Testis (tissue), 2 donors: ENCODE measurements at regions not wholly inside any gene's neighbourhood (a gene's known extent, or its start where the extent isn't known, plus 50 kb on each side); places are given as distances from the start of the nearest gene placed in this dataset.

Source experiments
- POLR2A ChIP-seq: fragments of 450-650 bp; IDR thresholded peaks from one replicate; pipeline ENCODE4 v1.6.1; 2017; ENCODE audit warnings: antibody characterized with exemption, mild to moderate bottlenecking, moderate library complexity
- TF ChIP-seq, protein P1 (sequence below), 3 experiments: fragments of 450-650 bp in 2 of 3; fragments of 200-600 bp in 1 of 3; sonication (generic) in 1 of 3; IDR thresholded peaks; one replicate each; pipeline ENCODE4 v1.5.1; 2016 to 2019; ENCODE audit warnings: antibody characterized with exemption in 3 of 3, mild to moderate bottlenecking in 2 of 3, moderate library complexity in 1 of 3

DNA sequence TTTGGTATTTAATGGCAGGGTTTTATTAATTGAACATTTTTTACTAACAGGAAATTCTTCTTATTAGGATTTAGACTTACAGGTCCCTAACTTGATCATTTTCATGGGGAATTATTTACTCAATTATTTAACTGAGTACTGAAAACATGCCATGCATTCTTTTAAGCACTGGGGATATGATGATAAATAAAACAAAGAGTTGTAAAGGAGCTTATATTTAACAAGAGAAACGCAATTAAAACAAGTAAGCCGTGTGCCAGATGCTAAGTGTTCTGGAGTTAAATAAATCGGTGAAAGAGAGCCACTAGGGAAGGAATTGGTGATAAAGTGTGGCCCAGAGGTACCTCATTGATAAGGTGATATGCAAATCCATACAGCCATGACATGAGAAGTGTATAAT is 214.2 kb upstream of the HTR1E start:
- TF ChIP-seq, protein P1, sequence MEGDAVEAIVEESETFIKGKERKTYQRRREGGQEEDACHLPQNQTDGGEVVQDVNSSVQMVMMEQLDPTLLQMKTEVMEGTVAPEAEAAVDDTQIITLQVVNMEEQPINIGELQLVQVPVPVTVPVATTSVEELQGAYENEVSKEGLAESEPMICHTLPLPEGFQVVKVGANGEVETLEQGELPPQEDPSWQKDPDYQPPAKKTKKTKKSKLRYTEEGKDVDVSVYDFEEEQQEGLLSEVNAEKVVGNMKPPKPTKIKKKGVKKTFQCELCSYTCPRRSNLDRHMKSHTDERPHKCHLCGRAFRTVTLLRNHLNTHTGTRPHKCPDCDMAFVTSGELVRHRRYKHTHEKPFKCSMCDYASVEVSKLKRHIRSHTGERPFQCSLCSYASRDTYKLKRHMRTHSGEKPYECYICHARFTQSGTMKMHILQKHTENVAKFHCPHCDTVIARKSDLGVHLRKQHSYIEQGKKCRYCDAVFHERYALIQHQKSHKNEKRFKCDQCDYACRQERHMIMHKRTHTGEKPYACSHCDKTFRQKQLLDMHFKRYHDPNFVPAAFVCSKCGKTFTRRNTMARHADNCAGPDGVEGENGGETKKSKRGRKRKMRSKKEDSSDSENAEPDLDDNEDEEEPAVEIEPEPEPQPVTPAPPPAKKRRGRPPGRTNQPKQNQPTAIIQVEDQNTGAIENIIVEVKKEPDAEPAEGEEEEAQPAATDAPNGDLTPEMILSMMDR (IDR thresholded peaks at IDR 0.05) = no peak
- TF ChIP-seq POLR2A = no peak
